HFF-Myc (cell line): ENCODE measurements at regions not wholly inside any gene's neighbourhood (a gene's known extent, or its start where the extent isn't known, plus 50 kb on each side); places are given as distances from the start of the nearest gene placed in this dataset.

Source experiments
- DNase-seq: peaks from one replicate; pipeline ENCODE4 v3.0.0-alpha.2; 2011; ENCODE audit warnings: low read depth; ENCODE audit errors: extremely low read depth
- H3K4me3 ChIP-seq: replicated peaks from 2 replicates; pipeline ENCODE4 v1.5.1; 2011; ENCODE audit warnings: low read depth, mild to moderate bottlenecking, control low read depth, low read length
- CTCF ChIP-seq: IDR thresholded peaks from 2 replicates; pipeline ENCODE4 v1.5.1; 2012; ENCODE audit warnings: mild to moderate bottlenecking, low read depth, low read length, control low read depth; ENCODE audit errors: missing control alignments

DNA sequence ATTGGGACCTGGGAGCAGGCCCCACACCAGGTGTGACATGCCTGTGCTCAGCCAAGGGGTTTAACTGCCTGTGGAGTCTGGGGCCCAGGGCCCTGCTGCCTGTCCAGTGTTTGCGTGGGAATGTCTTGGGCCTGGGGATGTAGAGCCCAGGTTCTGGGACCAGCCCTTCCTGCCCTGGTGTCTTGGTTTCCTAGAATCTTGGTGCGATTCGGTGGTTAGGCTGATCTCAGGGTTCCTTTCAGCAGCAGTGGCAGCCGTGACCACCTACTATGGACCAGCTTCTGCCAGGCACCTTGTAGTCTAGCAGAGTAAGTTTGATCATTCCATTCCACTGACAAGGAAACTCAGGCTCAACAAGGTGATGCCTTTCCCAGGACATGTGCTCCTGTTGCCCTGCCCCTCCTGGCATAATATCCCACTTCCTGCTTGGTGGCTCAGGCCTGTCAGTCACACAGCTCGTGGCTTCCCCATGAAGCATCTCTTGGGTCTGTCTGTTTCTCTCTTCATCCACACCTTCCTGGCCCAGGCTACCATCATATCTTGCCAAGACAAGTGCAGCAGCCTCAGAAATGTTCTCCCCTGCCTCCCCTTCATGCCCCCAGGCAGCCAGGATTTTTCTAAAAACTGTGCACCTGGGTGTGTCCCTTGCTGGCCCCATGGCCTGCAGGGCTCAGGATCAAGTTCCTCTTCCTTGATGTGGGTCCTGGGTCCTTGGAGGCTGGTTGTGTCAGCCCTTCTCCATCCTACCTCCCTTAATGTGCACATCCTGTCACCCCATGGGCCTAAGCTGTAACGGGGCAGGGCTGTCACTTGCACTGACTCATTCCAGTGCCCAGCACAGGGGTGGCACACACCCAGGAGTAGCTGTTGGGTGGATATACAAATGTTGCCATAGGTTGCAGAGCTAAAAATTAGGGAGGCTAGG lies 101.6 kb downstream of the SLC25A47 start:
- H3K4me3 ChIP-seq, result no peak overlapping the region
- no peak for DNase-seq
- TF ChIP-seq CTCF, result no peak

DNA sequence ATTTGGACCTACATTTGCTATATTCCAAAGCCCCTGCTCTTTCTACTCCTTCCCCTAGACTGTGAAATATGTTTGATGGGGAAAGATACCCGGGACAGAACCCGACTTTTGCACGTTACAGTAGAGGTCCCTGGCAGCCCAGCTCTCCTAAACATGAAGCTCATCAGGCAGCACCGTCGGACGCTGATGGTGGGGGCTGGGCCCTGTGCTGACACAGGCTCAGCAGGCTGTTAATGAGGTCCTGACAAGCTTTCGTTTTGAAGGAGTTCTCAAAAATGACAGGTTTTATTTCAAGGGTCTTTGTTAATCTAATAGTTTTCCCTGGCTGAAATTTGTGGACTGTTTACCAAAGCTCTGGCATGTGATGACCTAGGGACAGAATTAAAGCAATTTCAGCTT lies 102.3 kb downstream of the SLC25A47 start:
- no peak for DNase-seq
- no peak overlapping the region for H3K4me3 ChIP-seq
- no peak for TF ChIP-seq CTCF

DNA sequence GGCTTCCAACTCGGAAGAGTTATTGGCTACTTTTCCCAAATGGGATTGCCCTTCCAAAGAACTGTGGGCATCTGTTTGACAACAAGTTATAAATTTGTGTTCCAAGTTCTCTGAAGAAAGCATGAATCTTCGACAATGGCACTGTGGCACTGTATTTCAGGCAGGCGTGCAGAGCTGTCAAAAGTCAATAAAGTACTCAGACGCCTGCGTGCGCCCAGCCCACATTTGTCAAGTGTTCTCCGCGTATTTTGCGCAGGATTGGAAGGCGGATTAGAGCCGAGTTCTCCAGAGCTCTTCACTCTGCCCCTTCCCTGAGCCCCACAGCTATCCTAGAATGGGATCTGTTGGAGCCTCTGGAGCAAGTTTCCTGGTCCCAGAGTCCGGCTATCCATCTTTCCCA lies 103.2 kb downstream of the SLC25A47 start:
- no peak for TF ChIP-seq CTCF
- no peak for DNase-seq
- H3K4me3 ChIP-seq, result no peak overlapping the region

GRCh38 chr14:100427166-100427565 lies 104.0 kb downstream of the SLC25A47 start:
- no peak for DNase-seq
- H3K4me3 ChIP-seq, result no peak overlapping the region
- TF ChIP-seq CTCF, result no peak

- DNase-seq, result no peak
- TF ChIP-seq CTCF, result no peak
- H3K4me3 ChIP-seq, result no peak overlapping the region
Observed at GRCh38 chr14:100428727-100429126, 105.6 kb downstream of the SLC25A47 start.

GRCh38 chr14:100429537-100429936 lies 106.4 kb downstream of the SLC25A47 start:
- no peak for DNase-seq
- H3K4me3 ChIP-seq, result no peak overlapping the region
- no peak for TF ChIP-seq CTCF
